Right atrium auricular region (tissue), 2 donors: ENCODE measurements at regions not wholly inside any gene's neighbourhood (a gene's known extent, or its start where the extent isn't known, plus 50 kb on each side); places are given as distances from the start of the nearest gene placed in this dataset.

Experiments
- DNase-seq: peaks from one replicate; pipeline ENCODE4 v3.0.0-alpha.2; 2019; ENCODE audit warnings: low spot score
- H3K27ac ChIP-seq, 2 donors: fragments of 200-600 bp; sonication (generic); 1 replicate in 1 of 2; 2 replicates in 1 of 2; pipeline ENCODE4 v1.5.1; 2016 to 2019
- H3K27me3 ChIP-seq, 2 donors: fragments of 200-600 bp; sonication (generic); one replicate each; pipeline versions ENCODE4 v1.5.1 to v1.6.0; 2017 to 2019
- H3K36me3 ChIP-seq: fragments of 200-600 bp; sonication (generic); one replicate; pipeline ENCODE4 v1.5.1; 2016
- H3K4me1 ChIP-seq, 2 donors: fragments of 200-600 bp; sonication (generic); one replicate each; pipeline versions ENCODE4 v1.5.1 to v1.6.0; 2017 to 2019
- H3K4me3 ChIP-seq, 2 donors: fragments of 200-600 bp; sonication (generic); 1 replicate in 1 of 2; 2 replicates in 1 of 2; pipeline ENCODE4 v1.5.1; 2017 to 2019; ENCODE audit warnings: mild to moderate bottlenecking in 1 of 2, moderate library complexity in 1 of 2
- H3K9me3 ChIP-seq, 2 donors: fragments of 200-600 bp; sonication (generic); one replicate each; pipeline ENCODE4 v1.5.1; 2019
- CTCF ChIP-seq, 2 donors: fragments of 200-600 bp; sonication (generic); IDR thresholded peaks; one replicate each; pipeline ENCODE4 v1.5.1; 2019; ENCODE audit warnings: antibody characterized with exemption in 2 of 2

GRCh38 chr9:11551106-11551505 lies 938.3 kb upstream of the PTPRD start:
- Histone ChIP-seq H3K27me3 (no peaks in the 10 kb centered on the region), H3K4me1 (no peaks in the 10 kb centered on the region), H3K36me3 (no peaks in the 10 kb centered on the region), H3K4me3 (no peak overlapping the region), H3K9me3 (no peaks in the 10 kb centered on the region), H3K27ac (no peak overlapping the region)
- DNase-seq = no peak
- no peak for TF ChIP-seq CTCF (IDR thresholded peaks at IDR 0.05)

GRCh38 chr9:11558043-11558442 lies 945.2 kb upstream of the PTPRD start:
- H3K27me3 ChIP-seq = no peaks in the 10 kb centered on the region
- H3K27ac ChIP-seq = no peak overlapping the region
- no peak overlapping the region for H3K4me3 ChIP-seq
- no peaks in the 10 kb centered on the region for H3K4me1 ChIP-seq
- no peaks in the 10 kb centered on the region for H3K36me3 ChIP-seq
- H3K9me3 ChIP-seq = no peaks in the 10 kb centered on the region
- DNase-seq = no peak
- TF ChIP-seq CTCF (IDR thresholded peaks at IDR 0.05) = no peak

GRCh38 chr9:11559001-11559776 lies 946.4 kb upstream of the PTPRD start:
- no peaks in the 10 kb centered on the region for H3K9me3 ChIP-seq
- H3K36me3 ChIP-seq = no peaks in the 10 kb centered on the region
- DNase-seq = no peak
- H3K4me3 ChIP-seq = no peak overlapping the region
- no peaks in the 10 kb centered on the region for H3K4me1 ChIP-seq
- no peak for TF ChIP-seq CTCF (IDR thresholded peaks at IDR 0.05)
- H3K27me3 ChIP-seq = no peaks in the 10 kb centered on the region
- no peak overlapping the region for H3K27ac ChIP-seq

GRCh38 chr9:11577522-11577921 lies 964.7 kb upstream of the PTPRD start:
- Histone ChIP-seq H3K27ac (no peak overlapping the region), H3K4me3 (no peak overlapping the region), H3K4me1 (no peaks in the 10 kb centered on the region), H3K9me3 (no peaks in the 10 kb centered on the region), H3K36me3 (no peaks in the 10 kb centered on the region), H3K27me3 (no peaks in the 10 kb centered on the region)
- no peak for DNase-seq
- no peak for TF ChIP-seq CTCF (IDR thresholded peaks at IDR 0.05)

- Histone ChIP-seq H3K27me3 (no peaks in the 10 kb centered on the region), H3K4me3 (no peak overlapping the region), H3K9me3 (no peaks in the 10 kb centered on the region), H3K36me3 (no peaks in the 10 kb centered on the region), H3K4me1 (no peaks in the 10 kb centered on the region), H3K27ac (no peak overlapping the region)
- no peak for DNase-seq
- TF ChIP-seq CTCF (IDR thresholded peaks at IDR 0.05) = no peak
These were observed 983.0 kb upstream of the PTPRD start for GRCh38 chr9:11595756-11596155.
